Neural progenitor cell (in vitro differentiated cells): ENCODE measurements at regions not wholly inside any gene's neighbourhood (a gene's known extent, or its start where the extent isn't known, plus 50 kb on each side); places are given as distances from the start of the nearest gene placed in this dataset.

Source experiments
- DNase-seq: peaks from one replicate; pipeline ENCODE4 v3.0.0-alpha.2; 2016; ENCODE audit warnings: low spot score
- H2AFZ ChIP-seq: fragments of 200-600 bp; sonication (generic); replicated peaks from 2 replicates; pipeline ENCODE4 v1.6.1; 2016; ENCODE audit warnings: antibody characterized with exemption
- H3F3A ChIP-seq: fragments of 200-600 bp; sonication (generic); 2 replicates; pipeline ENCODE4 v1.6.1; 2016; ENCODE audit warnings: antibody characterized with exemption, low read depth
- H3K27ac ChIP-seq: fragments of 200-600 bp; sonication (generic); 2 replicates; pipeline ENCODE4 v1.5.1; 2016; ENCODE audit warnings: mild to moderate bottlenecking
- H3K27me3 ChIP-seq: fragments of 200-600 bp; sonication (generic); 2 replicates; pipeline ENCODE4 v1.6.1; 2016; ENCODE audit warnings: mild to moderate bottlenecking, moderate library complexity
- H3K36me3 ChIP-seq: fragments of 200-600 bp; sonication (generic); 2 replicates; pipeline ENCODE4 v1.5.1; 2016
- H3K4me1 ChIP-seq: fragments of 200-600 bp; sonication (generic); 2 replicates; pipeline ENCODE4 v1.6.1; 2016; ENCODE audit warnings: mixed run types
- H3K4me2 ChIP-seq: fragments of 200-600 bp; sonication (generic); 2 replicates; pipeline ENCODE4 v1.6.1; 2016
- H3K4me3 ChIP-seq: fragments of 200-600 bp; sonication (generic); 2 replicates; pipeline ENCODE4 v1.5.1; 2016
- H3K79me2 ChIP-seq: fragments of 200-600 bp; sonication (generic); 2 replicates; pipeline ENCODE4 v1.6.1; 2016; ENCODE audit warnings: low read depth
- H3K9ac ChIP-seq: fragments of 200-600 bp; sonication (generic); 2 replicates; pipeline ENCODE4 v1.6.1; 2016
- H3K9me3 ChIP-seq: fragments of 200-600 bp; sonication (generic); 2 replicates; pipeline ENCODE4 v1.5.1; 2016; ENCODE audit warnings: low read depth
- H4K20me1 ChIP-seq: fragments of 200-600 bp; sonication (generic); 2 replicates; pipeline ENCODE4 v1.6.1; 2016; ENCODE audit warnings: low read depth
- H3K27ac Mint-ChIP-seq: 3 replicates; pipeline ENCODE4 v1.8.0; 2021; ENCODE audit warnings: mixed read lengths
- H3K27me3 Mint-ChIP-seq: 2 replicates; pipeline ENCODE4 v1.8.0; 2022; ENCODE audit warnings: low read depth, mild to moderate bottlenecking, inconsistent platforms, moderate library complexity, mixed read lengths; ENCODE audit not compliant: insufficient read depth
- H3K36me3 Mint-ChIP-seq: 3 replicates; pipeline ENCODE4 v1.8.0; 2021; ENCODE audit warnings: mixed read lengths
- H3K4me1 Mint-ChIP-seq: 3 replicates; pipeline ENCODE4 v1.8.0; 2021; ENCODE audit warnings: mixed read lengths
- H3K4me3 Mint-ChIP-seq: 3 replicates; pipeline ENCODE4 v1.8.0; 2021; ENCODE audit warnings: mild to moderate bottlenecking, moderate library complexity, mixed read lengths
- H3K9me3 Mint-ChIP-seq: 3 replicates; pipeline ENCODE4 v1.8.0; 2020; ENCODE audit warnings: mixed read lengths
- EZH2 ChIP-seq: fragments of 200-600 bp; sonication (generic); IDR thresholded peaks from 2 replicates; pipeline ENCODE4 v1.6.1; 2017; ENCODE audit warnings: antibody characterized with exemption, mild to moderate bottlenecking, moderate library complexity
- EZH2phosphoT487 ChIP-seq: fragments of 200-600 bp; sonication (generic); IDR thresholded peaks from 2 replicates; pipeline ENCODE4 v1.6.1; 2017; ENCODE audit warnings: antibody characterized with exemption
- TF ChIP-seq, protein P1 (sequence below): fragments of 200-600 bp; sonication (generic); IDR thresholded peaks from 2 replicates; pipeline ENCODE4 v1.5.1; 2017; ENCODE audit warnings: antibody characterized with exemption, mild to moderate bottlenecking

DNA sequence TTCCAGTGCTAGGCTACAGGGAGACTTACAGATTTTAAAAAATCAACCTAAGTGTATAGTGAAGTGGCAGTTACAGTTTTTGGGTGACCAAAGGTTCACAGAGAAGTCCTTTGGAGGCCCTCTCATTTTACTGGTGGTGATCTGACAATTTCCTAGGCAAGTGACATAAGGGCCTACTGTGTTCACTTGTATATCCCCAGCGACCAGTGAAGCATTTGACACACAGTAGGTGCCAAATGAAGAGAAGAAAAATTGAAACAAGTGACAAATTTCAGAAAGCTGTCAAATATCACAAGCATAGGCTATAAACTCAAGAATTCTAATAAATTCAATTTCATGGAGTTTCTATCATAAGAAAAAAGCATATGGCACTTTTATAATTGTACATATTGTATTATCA is 89.5 kb downstream of the RPL22L1 start:
- H3K27ac ChIP-seq: no peak overlapping the region
- Mint-ChIP-seq H3K27me3 (no peaks in the 10 kb centered on the region), H3K4me1 (no peaks in the 10 kb centered on the region), H3K9me3 (peaks cover 3% of the 10 kb centered on the region), H3K36me3 (no peaks in the 10 kb centered on the region), H3K27ac (no peak overlapping the region), H3K4me3 (no peak overlapping the region)
- no peak overlapping the region for H3K9ac ChIP-seq
- TF ChIP-seq, protein P1, sequence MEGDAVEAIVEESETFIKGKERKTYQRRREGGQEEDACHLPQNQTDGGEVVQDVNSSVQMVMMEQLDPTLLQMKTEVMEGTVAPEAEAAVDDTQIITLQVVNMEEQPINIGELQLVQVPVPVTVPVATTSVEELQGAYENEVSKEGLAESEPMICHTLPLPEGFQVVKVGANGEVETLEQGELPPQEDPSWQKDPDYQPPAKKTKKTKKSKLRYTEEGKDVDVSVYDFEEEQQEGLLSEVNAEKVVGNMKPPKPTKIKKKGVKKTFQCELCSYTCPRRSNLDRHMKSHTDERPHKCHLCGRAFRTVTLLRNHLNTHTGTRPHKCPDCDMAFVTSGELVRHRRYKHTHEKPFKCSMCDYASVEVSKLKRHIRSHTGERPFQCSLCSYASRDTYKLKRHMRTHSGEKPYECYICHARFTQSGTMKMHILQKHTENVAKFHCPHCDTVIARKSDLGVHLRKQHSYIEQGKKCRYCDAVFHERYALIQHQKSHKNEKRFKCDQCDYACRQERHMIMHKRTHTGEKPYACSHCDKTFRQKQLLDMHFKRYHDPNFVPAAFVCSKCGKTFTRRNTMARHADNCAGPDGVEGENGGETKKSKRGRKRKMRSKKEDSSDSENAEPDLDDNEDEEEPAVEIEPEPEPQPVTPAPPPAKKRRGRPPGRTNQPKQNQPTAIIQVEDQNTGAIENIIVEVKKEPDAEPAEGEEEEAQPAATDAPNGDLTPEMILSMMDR: no peak
- no peak for TF ChIP-seq EZH2
- TF ChIP-seq EZH2phosphoT487: no peak
- no peak overlapping the region for H3K4me3 ChIP-seq
- H3K36me3 ChIP-seq: no peaks in the 10 kb centered on the region
- H3K4me2 ChIP-seq: no peak overlapping the region
- no peaks in the 10 kb centered on the region for H3K79me2 ChIP-seq
- no peaks in the 10 kb centered on the region for H4K20me1 ChIP-seq
- H2AFZ ChIP-seq: no peak overlapping the region
- H3K4me1 ChIP-seq: no peaks in the 10 kb centered on the region
- no peaks in the 10 kb centered on the region for H3K27me3 ChIP-seq
- H3F3A ChIP-seq: no peaks in the 10 kb centered on the region
- H3K9me3 ChIP-seq: no peaks in the 10 kb centered on the region
- no peak for DNase-seq

DNA sequence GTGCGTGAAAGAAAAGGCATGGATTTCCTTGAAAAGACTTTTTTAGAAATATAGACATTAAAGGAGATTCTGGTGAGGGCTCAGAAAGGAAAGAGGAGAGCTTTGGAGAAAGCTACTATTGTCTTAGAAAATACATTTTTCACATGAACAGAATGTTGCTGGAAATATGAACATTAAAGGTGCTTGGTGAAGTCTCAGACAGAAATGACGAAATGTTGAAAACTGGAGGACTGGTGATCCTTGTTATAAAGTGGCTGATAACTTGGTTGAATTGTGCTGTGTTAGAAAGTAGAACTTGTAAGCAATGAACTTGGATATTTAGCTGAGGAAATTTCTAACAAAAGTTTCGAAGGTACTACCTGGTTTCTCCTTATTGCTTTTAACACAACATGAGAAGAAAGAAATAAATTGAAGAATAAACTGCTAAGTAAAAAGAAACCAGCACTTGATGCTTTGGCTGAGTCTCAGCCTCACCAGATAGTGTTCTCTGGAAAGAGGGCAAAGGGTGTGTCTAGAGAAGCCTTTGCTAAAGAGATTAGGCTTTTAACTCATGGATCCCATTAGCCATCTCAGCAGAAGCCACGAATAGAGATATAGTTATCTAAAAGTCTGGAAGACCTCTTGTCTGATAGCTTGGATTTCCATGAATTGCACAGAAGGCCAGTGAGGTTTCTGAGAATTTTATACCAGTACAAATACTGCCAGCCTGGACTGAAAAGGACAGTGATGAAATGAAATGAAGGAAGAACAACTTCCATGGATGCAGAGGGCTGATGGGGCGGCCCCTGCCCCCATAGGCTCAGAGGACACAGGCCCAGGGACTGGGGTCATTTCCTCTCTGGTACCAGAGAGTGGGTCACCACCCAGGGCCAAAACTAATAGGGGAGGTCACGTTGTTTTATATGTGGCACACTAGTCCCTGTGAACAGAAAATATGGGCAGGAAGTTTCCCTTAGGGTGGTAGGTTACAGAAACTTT is 91.5 kb downstream of the RPL22L1 start:
- no peak overlapping the region for H3K4me3 ChIP-seq
- TF ChIP-seq, protein P1: no peak
- TF ChIP-seq EZH2phosphoT487: no peak
- TF ChIP-seq EZH2: no peak
- Mint-ChIP-seq H3K9me3 (peaks cover 3% of the 10 kb centered on the region), H3K36me3 (no peaks in the 10 kb centered on the region), H3K4me3 (no peak overlapping the region), H3K27ac (no peak overlapping the region), H3K4me1 (no peaks in the 10 kb centered on the region), H3K27me3 (peaks cover 3% of the 10 kb centered on the region)
- H3F3A ChIP-seq: no peaks in the 10 kb centered on the region
- H3K36me3 ChIP-seq: no peaks in the 10 kb centered on the region
- no peak overlapping the region for H3K4me2 ChIP-seq
- H4K20me1 ChIP-seq: no peaks in the 10 kb centered on the region
- no peak overlapping the region for H3K27ac ChIP-seq
- H3K4me1 ChIP-seq: no peaks in the 10 kb centered on the region
- no peak overlapping the region for H3K9ac ChIP-seq
- H3K9me3 ChIP-seq: no peaks in the 10 kb centered on the region
- DNase-seq: no peak
- no peak overlapping the region for H2AFZ ChIP-seq
- no peaks in the 10 kb centered on the region for H3K27me3 ChIP-seq
- no peaks in the 10 kb centered on the region for H3K79me2 ChIP-seq

DNA sequence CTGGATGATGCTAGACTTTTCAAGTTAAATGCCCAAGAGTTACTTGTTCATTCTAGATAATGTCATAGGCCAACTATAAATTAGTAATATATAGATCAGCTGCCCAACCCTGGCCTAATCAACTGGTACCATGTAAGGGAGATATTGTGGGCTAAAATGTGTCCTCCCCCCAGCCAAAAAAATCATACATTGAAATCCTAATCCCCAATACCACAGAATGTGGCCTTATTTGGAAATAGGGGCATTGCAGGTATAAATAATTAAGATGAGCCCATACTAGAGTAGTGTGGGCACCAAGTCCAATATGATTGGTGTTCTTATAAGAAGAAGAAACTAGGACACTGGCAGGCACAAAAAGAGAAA is 92.5 kb downstream of the RPL22L1 start:
- Histone ChIP-seq H3K79me2 (no peaks in the 10 kb centered on the region), H2AFZ (no peak overlapping the region), H3K4me2 (no peak overlapping the region), H4K20me1 (no peaks in the 10 kb centered on the region), H3K9me3 (no peaks in the 10 kb centered on the region), H3K4me3 (no peak overlapping the region), H3F3A (no peaks in the 10 kb centered on the region), H3K9ac (no peak overlapping the region), H3K27ac (no peak overlapping the region), H3K36me3 (no peaks in the 10 kb centered on the region), H3K4me1 (no peaks in the 10 kb centered on the region), H3K27me3 (no peaks in the 10 kb centered on the region)
- no peak for DNase-seq
- Mint-ChIP-seq H3K4me1 (no peaks in the 10 kb centered on the region), H3K27me3 (peaks cover 3% of the 10 kb centered on the region), H3K36me3 (no peaks in the 10 kb centered on the region), H3K27ac (no peak overlapping the region), H3K4me3 (no peak overlapping the region), H3K9me3 (peaks cover 3% of the 10 kb centered on the region)
- TF ChIP-seq, protein P1: no peak
- TF ChIP-seq EZH2phosphoT487 (no peak), EZH2 (no peak)
